Neural cell (in vitro differentiated cells): ENCODE measurements at regions not wholly inside any gene's neighbourhood (a gene's known extent, or its start where the extent isn't known, plus 50 kb on each side); places are given as distances from the start of the nearest gene placed in this dataset.

ENCODE experiments used
- H2AFZ ChIP-seq: fragments of 200-600, 300-800 bp; sonication (generic), shearing (Covaris generic); 2 replicates; pipeline ENCODE4 v1.6.0; 2014; ENCODE audit warnings: low read depth, mild to moderate bottlenecking, antibody characterized with exemption, low read length, moderate library complexity
- H3F3A ChIP-seq: fragments of 200-600 bp; shearing (Covaris generic); 2 replicates; pipeline ENCODE4 v1.6.1; 2016; ENCODE audit warnings: mild to moderate bottlenecking, moderate library complexity, mixed read lengths, antibody characterized with exemption, low read length; ENCODE audit not compliant: insufficient read depth, poor library complexity, severe bottlenecking
- H3K27ac ChIP-seq: fragments of 200-600, 300-800 bp; sonication (generic), shearing (Covaris generic); 2 replicates; pipeline ENCODE4 v1.5.1; 2014; ENCODE audit warnings: mild to moderate bottlenecking, low read length, moderate library complexity
- H3K27me3 ChIP-seq: fragments of 300-800, 200-600 bp; sonication (generic), shearing (Covaris generic); 2 replicates; pipeline ENCODE4 v1.6.0; 2014; ENCODE audit warnings: mild to moderate bottlenecking, low read depth, low read length, moderate library complexity; ENCODE audit not compliant: insufficient read depth
- H3K36me3 ChIP-seq: fragments of 300-800, 200-600 bp; sonication (generic), shearing (Covaris generic); 2 replicates; pipeline ENCODE4 v1.5.1; 2014; ENCODE audit warnings: mild to moderate bottlenecking, antibody characterized with exemption, low read length, moderate library complexity; ENCODE audit not compliant: insufficient read depth
- H3K4me2 ChIP-seq: fragments of 300-800, 200-600 bp; sonication (generic), shearing (Covaris generic); 2 replicates; pipeline ENCODE4 v1.6.0; 2014; ENCODE audit warnings: mild to moderate bottlenecking, low read length
- H3K4me3 ChIP-seq: fragments of 300-800, 200-600 bp; sonication (generic), shearing (Covaris generic); 2 replicates; pipeline ENCODE4 v1.5.1; 2014; ENCODE audit warnings: mild to moderate bottlenecking, low read length, moderate library complexity
- H3K79me2 ChIP-seq: fragments of 200-600 bp; shearing (Covaris generic); replicated peaks from 2 replicates; pipeline ENCODE4 v1.6.0; 2014; ENCODE audit warnings: mild to moderate bottlenecking, low read length, moderate library complexity; ENCODE audit not compliant: insufficient read depth
- H3K9ac ChIP-seq: fragments of 300-800, 200-600 bp; sonication (generic), shearing (Covaris generic); 2 replicates; pipeline ENCODE4 v1.6.1; 2016; ENCODE audit warnings: mild to moderate bottlenecking, low read length, mixed read lengths
- H3K9me2 ChIP-seq: fragments of 200-600 bp; shearing (Covaris generic); 2 replicates; pipeline ENCODE4 v1.6.1; 2016; ENCODE audit warnings: mild to moderate bottlenecking, low read length, mixed read lengths; ENCODE audit not compliant: insufficient read depth
- H3K9me3 ChIP-seq: fragments of 200-600, 300-800 bp; sonication (generic), shearing (Covaris generic); 2 replicates; pipeline ENCODE4 v1.6.1; 2016; ENCODE audit warnings: mild to moderate bottlenecking, mixed run types, low read length, moderate library complexity, mixed read lengths
- H4K20me1 ChIP-seq: fragments of 200-600 bp; shearing (Covaris generic); 2 replicates; pipeline ENCODE4 v1.6.1; 2016; ENCODE audit warnings: mild to moderate bottlenecking, mixed run types; ENCODE audit not compliant: insufficient read depth
- CTCF ChIP-seq: fragments of 450-650 bp; IDR thresholded peaks from 2 replicates; pipeline ENCODE4 v1.5.1; 2014; ENCODE audit warnings: antibody characterized with exemption, mild to moderate bottlenecking, moderate library complexity; ENCODE audit not compliant: poor library complexity, severe bottlenecking
- EP300 ChIP-seq: fragments of 450-650 bp; conservative IDR thresholded peaks from 2 replicates; pipeline ENCODE4 v1.6.1; 2014; ENCODE audit warnings: antibody characterized with exemption, mild to moderate bottlenecking, moderate library complexity; ENCODE audit not compliant: poor library complexity, severe bottlenecking
- EZH2 ChIP-seq: fragments of 200-600, 300-800 bp; shearing (Covaris generic), sonication (generic); IDR thresholded peaks from 2 replicates; pipeline ENCODE4 v1.6.1; 2014; ENCODE audit warnings: antibody characterized with exemption, low read length, borderline replicate concordance, mild to moderate bottlenecking; ENCODE audit not compliant: insufficient read depth, poor library complexity, severe bottlenecking
- MXI1 ChIP-seq: fragments of 450-650 bp; conservative IDR thresholded peaks from 2 replicates; pipeline ENCODE4 v1.6.1; 2014; ENCODE audit warnings: antibody characterized with exemption, mild to moderate bottlenecking; ENCODE audit not compliant: poor library complexity, severe bottlenecking
- POLR2AphosphoS5 ChIP-seq: IDR thresholded peaks from 2 replicates; pipeline ENCODE4 v1.6.1; 2012
- RAD21 ChIP-seq: fragments of 450-650 bp; conservative IDR thresholded peaks from 2 replicates; pipeline ENCODE4 v1.6.1; 2014; ENCODE audit warnings: antibody characterized with exemption, mild to moderate bottlenecking, moderate library complexity
- REST ChIP-seq: IDR thresholded peaks from 2 replicates; pipeline ENCODE4 v1.6.1; 2012; ENCODE audit warnings: borderline replicate concordance
- SMC3 ChIP-seq: fragments of 450-650 bp; conservative IDR thresholded peaks from 2 replicates; pipeline ENCODE4 v1.6.1; 2014; ENCODE audit warnings: antibody characterized with exemption, mild to moderate bottlenecking, moderate library complexity; ENCODE audit not compliant: poor library complexity
- TAF1 ChIP-seq: IDR thresholded peaks from 2 replicates; pipeline ENCODE4 v1.6.1; 2012; ENCODE audit warnings: low read depth

GRCh38 chr2:181332044-181332605 lies 125.1 kb upstream of the ITGA4 start:
- no peak overlapping the region for H3K27ac ChIP-seq
- no peak for TF ChIP-seq TAF1
- no peak for TF ChIP-seq EZH2
- H3K4me3 ChIP-seq = no peak overlapping the region
- H3K27me3 ChIP-seq = no peaks in the 10 kb centered on the region
- H3K9ac ChIP-seq = no peak overlapping the region
- H3K79me2 ChIP-seq = no peaks in the 10 kb centered on the region
- H2AFZ ChIP-seq = no peak overlapping the region
- H3K4me2 ChIP-seq = no peak overlapping the region
- no peaks in the 10 kb centered on the region for H3K9me3 ChIP-seq
- H3K9me2 ChIP-seq = no peaks in the 10 kb centered on the region
- no peaks in the 10 kb centered on the region for H3F3A ChIP-seq
- no peaks in the 10 kb centered on the region for H4K20me1 ChIP-seq
- H3K36me3 ChIP-seq = no peaks in the 10 kb centered on the region

- Histone ChIP-seq H3K79me2 (no peaks in the 10 kb centered on the region), H3K4me3 (no peak overlapping the region), H3K9me2 (no peaks in the 10 kb centered on the region), H3K9ac (no peak overlapping the region), H2AFZ (no peak overlapping the region), H3K9me3 (no peaks in the 10 kb centered on the region), H3K27ac (no peak overlapping the region), H3F3A (no peaks in the 10 kb centered on the region), H3K4me2 (no peak overlapping the region), H3K27me3 (no peaks in the 10 kb centered on the region), H4K20me1 (no peaks in the 10 kb centered on the region), H3K36me3 (no peaks in the 10 kb centered on the region)
- TF ChIP-seq EZH2 (no peak), RAD21 (no peak), POLR2AphosphoS5 (no peak), MXI1 (no peak), TAF1 (no peak), EP300 (no peak), SMC3 (no peak), REST (no peak), CTCF (no peak)
Observed at GRCh38 chr2:181334158-181334826, 122.9 kb upstream of the ITGA4 start.
